SK-N-SH treated with all-trans-retinoic acid at 6 μM for 48 hours (cell line): ENCODE measurements at regions not wholly inside any gene's neighbourhood (a gene's known extent, or its start where the extent isn't known, plus 50 kb on each side); places are given as distances from the start of the nearest gene placed in this dataset.

Source experiments
- ATAC-seq: fragments of 200-7000 bp; cut with Tn5 transposase; 3 replicates; pipeline ENCODE4 v1.9.1; 2020; ENCODE audit warnings: mild to moderate bottlenecking, moderate library complexity
- ARNTL ChIP-seq: fragments of 450-650 bp; formaldehyde crosslinking; IDR thresholded peaks from 2 replicates; pipeline ENCODE4 v1.5.0; 2020; ENCODE audit warnings: low read depth, mild to moderate bottlenecking, moderate library complexity, borderline replicate concordance
- CREB5 ChIP-seq: fragments of 250-450 bp; sonication (Bioruptor Pico); IDR thresholded peaks from 2 replicates; pipeline ENCODE4 v1.5.1; 2020; ENCODE audit warnings: low read depth, mild to moderate bottlenecking, moderate library complexity
- CSDC2 ChIP-seq: fragments of 250-450 bp; sonication (Bioruptor Pico); IDR thresholded peaks from 2 replicates; pipeline ENCODE4 v1.5.0; 2020; ENCODE audit warnings: mild to moderate bottlenecking, moderate library complexity
- CSRNP3 ChIP-seq: fragments of 250-450 bp; sonication (Bioruptor Pico); IDR thresholded peaks from 2 replicates; pipeline ENCODE4 v1.5.1; 2021; ENCODE audit warnings: mild to moderate bottlenecking, moderate library complexity
- ESRRG ChIP-seq: fragments of 250-450 bp; sonication (Bioruptor Pico); IDR thresholded peaks from 2 replicates; pipeline ENCODE4 v1.6.1; 2021; ENCODE audit warnings: mild to moderate bottlenecking
- GLIS3 ChIP-seq: fragments of 250-450 bp; sonication (Bioruptor Pico); IDR thresholded peaks from 2 replicates; pipeline ENCODE4 v1.5.0; 2020; ENCODE audit warnings: mild to moderate bottlenecking, moderate library complexity
- ISL1 ChIP-seq: fragments of 250-450 bp; sonication (Bioruptor Pico); IDR thresholded peaks from 2 replicates; pipeline ENCODE4 v2.1.2; 2022; ENCODE audit warnings: mild to moderate bottlenecking, moderate library complexity
- OSR1 ChIP-seq: fragments of 250-450 bp; sonication (Bioruptor Pico); IDR thresholded peaks from 2 replicates; pipeline ENCODE4 v1.8.0; 2022; ENCODE audit warnings: moderate library complexity, mild to moderate bottlenecking, inconsistent platforms
- PATZ1 ChIP-seq: fragments of 250-450 bp; sonication (Bioruptor Pico); IDR thresholded peaks from 2 replicates; pipeline ENCODE4 v1.8.0; 2020; ENCODE audit warnings: mild to moderate bottlenecking, moderate library complexity, borderline replicate concordance
- POU6F1 ChIP-seq: fragments of 250-450 bp; sonication (Bioruptor Pico); IDR thresholded peaks from 2 replicates; pipeline ENCODE4 v1.8.0; 2021; ENCODE audit warnings: low read depth, mild to moderate bottlenecking, moderate library complexity, borderline replicate concordance
- PPARA ChIP-seq: fragments of 250-450 bp; sonication (Bioruptor Pico); IDR thresholded peaks from 2 replicates; pipeline ENCODE4 v1.5.0; 2020; ENCODE audit warnings: mild to moderate bottlenecking, borderline replicate concordance
- RARB ChIP-seq: fragments of 250-450 bp; sonication (Bioruptor Pico); IDR thresholded peaks from 2 replicates; pipeline ENCODE4 v1.8.0; 2021; ENCODE audit warnings: mild to moderate bottlenecking, moderate library complexity
- SNAI2 ChIP-seq: fragments of 250-450 bp; sonication (Bioruptor Pico); IDR thresholded peaks from 2 replicates; pipeline ENCODE4 v1.5.0; 2020; ENCODE audit warnings: mild to moderate bottlenecking, moderate library complexity
- TOX ChIP-seq: fragments of 250-450 bp; sonication (Bioruptor Pico); IDR thresholded peaks from 2 replicates; pipeline ENCODE4 v1.8.0; 2021; ENCODE audit warnings: mild to moderate bottlenecking, moderate library complexity, borderline replicate concordance
- TSHZ2 ChIP-seq: fragments of 250-450 bp; sonication (Bioruptor Pico); IDR thresholded peaks from 2 replicates; pipeline ENCODE4 v1.5.0; 2020; ENCODE audit warnings: mild to moderate bottlenecking, moderate library complexity
- ZC3H10 ChIP-seq: fragments of 250-450 bp; sonication (Bioruptor Pico); IDR thresholded peaks from 2 replicates; pipeline ENCODE4 v1.5.1; 2021; ENCODE audit warnings: mild to moderate bottlenecking, moderate library complexity
- ZFP3 ChIP-seq: fragments of 250-450 bp; sonication (Bioruptor Pico); IDR thresholded peaks from 2 replicates; pipeline ENCODE4 v1.5.0; 2020; ENCODE audit warnings: mild to moderate bottlenecking, moderate library complexity
- ZFP30 ChIP-seq: fragments of 450-650 bp; formaldehyde crosslinking; IDR thresholded peaks from 2 replicates; pipeline ENCODE4 v1.5.0; 2022; ENCODE audit warnings: mild to moderate bottlenecking, moderate library complexity
- ZNF565 ChIP-seq: fragments of 450-650 bp; formaldehyde crosslinking; conservative IDR thresholded peaks from 2 replicates; pipeline ENCODE4 v1.5.0; 2020; ENCODE audit warnings: low read depth, mild to moderate bottlenecking, moderate library complexity
- ZNF70 ChIP-seq: fragments of 450-650 bp; formaldehyde crosslinking; IDR thresholded peaks from 2 replicates; pipeline ENCODE4 v1.5.0; 2020; ENCODE audit warnings: mild to moderate bottlenecking, moderate library complexity
- ZNF8 ChIP-seq: fragments of 450-650 bp; formaldehyde crosslinking; IDR thresholded peaks from 2 replicates; pipeline ENCODE4 v1.5.0; 2020; ENCODE audit warnings: mild to moderate bottlenecking, moderate library complexity

- TF ChIP-seq RARB (CRISPR knock-in tag), result no peak
- TF ChIP-seq PPARA (CRISPR knock-in tag), result no peak
- no peak for TF ChIP-seq GLIS3 (CRISPR knock-in tag)
- no peak for TF ChIP-seq TOX
- no peak for TF ChIP-seq OSR1 (CRISPR knock-in tag)
- no peak for TF ChIP-seq POU6F1 (CRISPR knock-in tag)
- no peak for TF ChIP-seq ZNF70
- TF ChIP-seq ARNTL (CRISPR knock-in tag), result no peak
- TF ChIP-seq ZC3H10, result no peak
- TF ChIP-seq ZNF565 (CRISPR knock-in tag), result no peak
- TF ChIP-seq SNAI2, result no peak
- no peak for TF ChIP-seq ZNF8 (CRISPR knock-in tag)
- no peak for TF ChIP-seq CSDC2 (CRISPR knock-in tag)
- no peak for TF ChIP-seq CSRNP3 (CRISPR knock-in tag)
- TF ChIP-seq ZFP3 (CRISPR knock-in tag), result no peak
- no peak for TF ChIP-seq ZFP30 (CRISPR knock-in tag)
- ATAC-seq, result no peak
Observed at GRCh38 chr12:30000401-30000800, 216.7 kb upstream of the TMTC1 start.

GRCh38 chr12:29996993-29997392 lies 213.3 kb upstream of the TMTC1 start:
- no peak for TF ChIP-seq CSDC2 (CRISPR knock-in tag)
- TF ChIP-seq, all 23 proteins: peak for 0
- ATAC-seq, result no peak

GRCh38 chr12:29992366-29992765 lies 208.6 kb upstream of the TMTC1 start:
- no peak for TF ChIP-seq ZNF8 (CRISPR knock-in tag)
- no peak for TF ChIP-seq CREB5 (CRISPR knock-in tag)
- no peak for TF ChIP-seq POU6F1 (CRISPR knock-in tag)
- TF ChIP-seq PATZ1, result no peak
- no peak for TF ChIP-seq TSHZ2 (CRISPR knock-in tag)
- no peak for TF ChIP-seq ZNF70
- TF ChIP-seq PPARA (CRISPR knock-in tag), result no peak
- no peak for TF ChIP-seq OSR1 (CRISPR knock-in tag)
- no peak for TF ChIP-seq ISL1 (CRISPR knock-in tag)
- no peak for TF ChIP-seq ZFP3 (CRISPR knock-in tag)
- TF ChIP-seq ZNF565 (CRISPR knock-in tag), result no peak
- TF ChIP-seq TOX, result no peak
- TF ChIP-seq ESRRG, result no peak
- TF ChIP-seq CSDC2 (CRISPR knock-in tag), result no peak
- no peak for ATAC-seq
